ENCODE measurements at regions not wholly inside any gene's neighbourhood (a gene's known extent, or its start where the extent isn't known, plus 50 kb on each side); places are given as distances from the start of the nearest gene placed in this dataset.

- no peak for TF ChIP-seq CTCF (IDR thresholded peaks at IDR 0.05; ENCODE audit: borderline replicate concordance, extremely low read depth, insufficient read depth)
Measured at GRCh38 chr15:66922608-66923007, 142.8 kb upstream of the SMAD3 start.

GRCh38 chr15:66923438-66923881 lies 141.9 kb upstream of the SMAD3 start:
- Histone ChIP-seq H3K27ac (ENCODE audit: low read depth in 2 of 2, low read length in 2 of 2) (no peak overlapping the region), H3K4me1 (ENCODE audit: control insufficient read depth in 2 of 3, insufficient read depth in 2 of 3, low read depth in 1 of 3, low read length in 3 of 3) (peaks cover 0 to 10% (median 9%) of the 10 kb centered on the region in 3 donors), H3K4me3 (ENCODE audit: low read length in 3 of 3) (no peak overlapping the region), H3K9ac (ENCODE audit: low read length in 3 of 3) (no peak overlapping the region), H3K9me3 (ENCODE audit: control insufficient read depth in 2 of 3, insufficient read depth in 1 of 3, low read length in 3 of 3) (no peaks in the 10 kb centered on the region), H3K27me3 (ENCODE audit: control insufficient read depth, insufficient read depth, low read length) (no peaks in the 10 kb centered on the region), H3K36me3 (ENCODE audit: control insufficient read depth in 2 of 3, insufficient read depth in 3 of 3, low read length in 3 of 3) (no peaks in the 10 kb centered on the region)
- DNase-seq (peak in 2 of 5 donors; percentile 22 to 34), FAIRE-seq (no peak)
- peak; percentile 48 for TF ChIP-seq CTCF (IDR thresholded peaks at IDR 0.05; ENCODE audit: borderline replicate concordance, extremely low read depth, insufficient read depth)
- intact Hi-C loops (cut with DNase I): no loop called here

More at GRCh38 chr15:66922608-66923007, 142.8 kb upstream of the SMAD3 start:
- no peak overlapping the region for H3K9ac ChIP-seq (ENCODE audit: low read length in 3 of 3)
- no peak overlapping the region for H3K4me3 ChIP-seq (ENCODE audit: low read length in 3 of 3)
- H3K27ac ChIP-seq (ENCODE audit: low read depth in 2 of 2, low read length in 2 of 2): no peak overlapping the region
- FAIRE-seq (no peak), DNase-seq (no peak)
- no peaks in the 10 kb centered on the region for H3K9me3 ChIP-seq (ENCODE audit: control insufficient read depth in 2 of 3, insufficient read depth in 1 of 3, low read length in 3 of 3)
- intact Hi-C loops (cut with DNase I): no loop called here
- no peaks in the 10 kb centered on the region for H3K27me3 ChIP-seq (ENCODE audit: control insufficient read depth, insufficient read depth, low read length)
- peaks cover 0 to 10% (median 7%) of the 10 kb centered on the region in 3 donors for H3K4me1 ChIP-seq (ENCODE audit: control insufficient read depth in 2 of 3, insufficient read depth in 2 of 3, low read depth in 1 of 3, low read length in 3 of 3)
- no peaks in the 10 kb centered on the region for H3K36me3 ChIP-seq (ENCODE audit: control insufficient read depth in 2 of 3, insufficient read depth in 3 of 3, low read length in 3 of 3)

- intact Hi-C loops (cut with DNase I): no loop called here
- Histone ChIP-seq H3K27ac (ENCODE audit: low read depth in 2 of 2, low read length in 2 of 2) (no peak overlapping the region), H3K9ac (ENCODE audit: low read length in 3 of 3) (no peak overlapping the region), H3K4me3 (ENCODE audit: low read length in 3 of 3) (no peak overlapping the region), H3K4me1 (ENCODE audit: control insufficient read depth in 2 of 3, insufficient read depth in 2 of 3, low read depth in 1 of 3, low read length in 3 of 3) (peaks cover 0 to 3% (median 0%) of the 10 kb centered on the region in 3 donors), H3K9me3 (ENCODE audit: control insufficient read depth in 2 of 3, insufficient read depth in 1 of 3, low read length in 3 of 3) (no peaks in the 10 kb centered on the region), H3K36me3 (ENCODE audit: control insufficient read depth in 2 of 3, insufficient read depth in 3 of 3, low read length in 3 of 3) (no peaks in the 10 kb centered on the region), H3K27me3 (ENCODE audit: control insufficient read depth, insufficient read depth, low read length) (no peaks in the 10 kb centered on the region)
- FAIRE-seq (no peak), DNase-seq (no peak)
- TF ChIP-seq CTCF (IDR thresholded peaks at IDR 0.05; ENCODE audit: borderline replicate concordance, extremely low read depth, insufficient read depth): no peak
Measured at GRCh38 chr15:66924889-66925288, 140.5 kb upstream of the SMAD3 start.

GRCh38 chr15:66925721-66926120 lies 139.7 kb upstream of the SMAD3 start:
- Histone ChIP-seq H3K36me3 (ENCODE audit: control insufficient read depth in 2 of 3, insufficient read depth in 3 of 3, low read length in 3 of 3) (no peaks in the 10 kb centered on the region), H3K9ac (ENCODE audit: low read length in 3 of 3) (no peak overlapping the region), H3K4me1 (ENCODE audit: control insufficient read depth in 2 of 3, insufficient read depth in 2 of 3, low read depth in 1 of 3, low read length in 3 of 3) (peaks cover 0 to 6% (median 0%) of the 10 kb centered on the region in 3 donors), H3K27ac (ENCODE audit: low read depth in 2 of 2, low read length in 2 of 2) (no peak overlapping the region), H3K4me3 (ENCODE audit: low read length in 3 of 3) (no peak overlapping the region), H3K27me3 (ENCODE audit: control insufficient read depth, insufficient read depth, low read length) (no peaks in the 10 kb centered on the region), H3K9me3 (ENCODE audit: control insufficient read depth in 2 of 3, insufficient read depth in 1 of 3, low read length in 3 of 3) (no peaks in the 10 kb centered on the region)
- intact Hi-C loops (cut with DNase I): no loop called here
- TF ChIP-seq CTCF (IDR thresholded peaks at IDR 0.05; ENCODE audit: borderline replicate concordance, extremely low read depth, insufficient read depth): no peak
- FAIRE-seq (no peak), DNase-seq (peak in 1 of 5 donors; percentile 36)
